NCI-H2196 treated with DMSO at 0.1 percent for 48 hours (cell line): ENCODE measurements at regions not wholly inside any gene's neighbourhood (a gene's known extent, or its start where the extent isn't known, plus 50 kb on each side); places are given as distances from the start of the nearest gene placed in this dataset.

Experiments
- DNase-seq: peaks from one replicate; lab custom pipeline; 2025; ENCODE audit not compliant: unreplicated experiment; lab: John Stamatoyannopoulos, UW

- DNase-seq = no peak
Observed at GRCh38 chr1:185515696-185516095, 198.7 kb upstream of the IVNS1ABP start.

- no peak for DNase-seq
Observed at GRCh38 chr1:185514311-185514710, 197.3 kb upstream of the IVNS1ABP start.

DNA sequence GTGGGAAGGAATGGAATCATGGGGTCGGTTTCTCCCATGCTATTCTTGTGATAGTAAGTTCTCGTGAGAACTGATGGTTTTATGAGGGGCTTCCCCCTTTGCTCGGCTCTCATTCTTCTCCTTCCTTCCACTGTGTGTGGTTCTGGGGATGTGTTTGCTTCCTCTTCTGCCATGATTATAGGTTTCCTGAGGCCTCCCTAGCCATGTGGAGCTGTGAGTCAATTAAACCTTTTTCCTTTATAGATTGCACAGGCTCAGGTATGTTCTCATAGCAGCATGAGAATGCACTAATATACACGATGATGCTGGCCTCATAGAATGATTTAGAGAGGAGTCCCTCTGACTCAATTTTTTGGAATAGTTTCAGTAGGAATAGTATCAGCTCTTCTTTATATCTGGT lies 195.4 kb upstream of the IVNS1ABP start:
- no peak for DNase-seq

- no peak for DNase-seq
Observed at GRCh38 chr1:185501099-185501498, 184.1 kb upstream of the IVNS1ABP start.

- DNase-seq = no peak
Observed at GRCh38 chr1:185500001-185500626, 183.1 kb upstream of the IVNS1ABP start.

DNA sequence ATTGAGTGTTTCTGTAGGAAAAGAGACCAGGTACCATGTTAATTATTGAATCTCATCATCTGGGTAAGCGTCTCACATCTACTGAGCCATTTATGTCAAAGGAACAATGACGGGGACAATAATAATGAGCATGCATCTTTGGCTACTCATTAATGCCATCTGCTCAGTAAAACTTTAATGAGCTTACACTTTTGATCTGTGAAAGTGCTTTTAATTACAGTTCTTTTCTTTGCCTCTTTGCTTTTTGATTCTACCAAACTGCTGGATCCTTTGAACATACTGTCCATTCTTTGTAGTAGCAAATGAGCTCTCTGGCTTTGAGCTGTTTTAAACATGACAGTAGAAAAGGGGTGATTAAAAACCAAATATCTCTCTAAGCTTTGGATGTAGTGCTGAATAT lies 181.2 kb upstream of the IVNS1ABP start:
- DNase-seq = no peak

DNA sequence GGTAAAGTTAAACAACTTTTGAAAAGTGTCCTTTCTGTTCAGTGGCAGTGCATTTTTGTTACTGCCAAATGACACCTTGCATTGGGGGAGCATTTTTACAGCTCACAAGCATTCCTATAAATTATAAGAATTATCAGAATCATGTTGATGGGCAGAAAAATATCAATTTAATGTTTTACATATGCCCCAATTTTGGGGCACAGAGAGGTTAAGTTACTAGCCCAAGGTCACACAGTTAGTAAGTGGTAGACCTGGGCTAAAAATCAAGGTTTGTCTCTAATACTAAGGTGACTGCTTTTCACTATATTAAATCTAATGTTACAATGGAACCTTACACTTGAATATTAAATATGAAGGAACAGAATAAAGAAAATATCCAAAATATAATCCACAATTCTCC lies 180.1 kb upstream of the IVNS1ABP start:
- DNase-seq = no peak

GRCh38 chr1:185495898-185496297 lies 178.9 kb upstream of the IVNS1ABP start:
- DNase-seq = no peak

GRCh38 chr1:185495007-185495406 lies 178.0 kb upstream of the IVNS1ABP start:
- DNase-seq = no peak

GRCh38 chr1:185492089-185492825 lies 175.2 kb upstream of the IVNS1ABP start:
- DNase-seq = no peak

DNA sequence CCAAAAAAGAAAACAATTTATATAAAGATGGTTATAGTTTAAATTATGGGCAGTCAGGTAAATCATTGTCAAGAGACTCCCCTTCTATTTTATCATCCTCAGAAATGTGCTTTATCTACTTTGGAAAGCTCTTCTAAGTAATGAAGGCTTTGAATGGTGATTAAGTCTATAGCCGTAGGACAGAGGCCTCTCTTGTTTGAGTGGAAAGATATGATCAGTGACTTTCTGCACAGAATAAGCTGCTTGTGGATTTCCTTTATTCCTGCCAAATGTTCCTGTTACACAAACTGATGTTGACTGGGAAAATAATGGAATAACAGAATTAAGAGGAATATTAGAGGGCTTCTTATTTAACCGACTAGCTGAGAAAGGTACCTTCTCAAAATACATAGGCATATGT lies 174.6 kb upstream of the IVNS1ABP start:
- DNase-seq = no peak

- no peak for DNase-seq
Observed at GRCh38 chr1:185490924-185491323, 173.9 kb upstream of the IVNS1ABP start.

GRCh38 chr1:185489406-185489805 lies 172.4 kb upstream of the IVNS1ABP start:
- DNase-seq = no peak

DNA sequence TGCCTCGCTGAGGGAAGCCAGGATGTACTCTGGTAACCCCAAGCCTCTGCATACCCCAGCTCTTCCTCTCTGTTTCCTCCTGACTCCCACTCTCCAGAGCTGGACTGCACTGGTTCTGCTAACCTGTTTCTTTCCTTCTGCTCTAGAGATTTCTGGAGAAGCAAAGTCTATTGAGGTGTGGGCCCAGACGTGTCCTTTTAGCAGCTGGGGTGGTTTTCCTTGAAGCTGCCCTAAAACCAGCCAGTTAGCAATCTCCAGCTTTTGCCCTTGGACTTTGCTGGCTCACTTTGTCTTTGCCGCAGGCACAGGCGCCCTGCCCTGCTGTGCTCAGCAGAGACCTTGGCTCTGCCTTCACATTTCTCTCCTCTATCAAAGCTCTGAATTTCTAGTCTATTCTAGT lies 171.8 kb upstream of the IVNS1ABP start:
- DNase-seq = no peak

- DNase-seq = no peak
Observed at GRCh38 chr1:185487936-185488335, 170.9 kb upstream of the IVNS1ABP start.

DNA sequence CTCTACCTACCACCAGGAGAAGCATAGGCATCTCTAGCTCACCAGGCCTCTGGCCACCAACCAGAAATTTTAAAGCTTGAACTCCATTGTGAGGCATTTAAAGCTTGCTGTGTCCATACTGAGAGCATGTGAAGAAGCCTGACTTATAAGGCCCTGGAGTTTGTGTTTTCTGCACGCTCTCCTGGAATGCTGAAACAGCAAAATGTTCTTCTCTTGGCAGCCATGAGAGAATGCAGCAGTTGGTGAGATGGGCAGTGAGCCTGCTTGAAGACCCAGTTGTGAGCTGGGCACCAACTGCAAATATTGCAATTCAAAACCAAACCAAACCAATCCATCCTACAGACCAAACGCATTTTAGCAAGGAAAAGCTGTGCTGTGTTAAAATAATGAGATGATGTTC lies 170.0 kb upstream of the IVNS1ABP start:
- DNase-seq = no peak

DNA sequence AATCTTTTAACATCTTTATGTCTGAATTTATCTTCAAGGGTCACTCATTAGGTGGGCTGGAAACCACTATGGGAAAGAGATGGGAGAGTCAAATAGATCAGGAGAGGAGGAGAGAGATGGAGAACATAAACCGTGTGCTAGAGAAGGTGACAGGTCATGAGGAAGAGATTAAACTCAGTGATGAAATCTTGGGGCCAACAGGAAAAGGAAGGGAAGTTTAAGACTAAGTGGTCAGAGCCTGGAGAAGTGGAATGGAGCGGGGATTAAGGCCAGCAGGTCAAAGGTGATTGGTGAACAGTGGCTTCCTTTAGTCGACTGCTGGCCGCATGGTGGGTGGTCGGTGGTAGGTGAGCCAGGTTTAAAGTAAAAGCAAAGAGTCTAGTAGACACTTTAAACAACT lies 169.3 kb upstream of the IVNS1ABP start:
- DNase-seq = no peak

DNA sequence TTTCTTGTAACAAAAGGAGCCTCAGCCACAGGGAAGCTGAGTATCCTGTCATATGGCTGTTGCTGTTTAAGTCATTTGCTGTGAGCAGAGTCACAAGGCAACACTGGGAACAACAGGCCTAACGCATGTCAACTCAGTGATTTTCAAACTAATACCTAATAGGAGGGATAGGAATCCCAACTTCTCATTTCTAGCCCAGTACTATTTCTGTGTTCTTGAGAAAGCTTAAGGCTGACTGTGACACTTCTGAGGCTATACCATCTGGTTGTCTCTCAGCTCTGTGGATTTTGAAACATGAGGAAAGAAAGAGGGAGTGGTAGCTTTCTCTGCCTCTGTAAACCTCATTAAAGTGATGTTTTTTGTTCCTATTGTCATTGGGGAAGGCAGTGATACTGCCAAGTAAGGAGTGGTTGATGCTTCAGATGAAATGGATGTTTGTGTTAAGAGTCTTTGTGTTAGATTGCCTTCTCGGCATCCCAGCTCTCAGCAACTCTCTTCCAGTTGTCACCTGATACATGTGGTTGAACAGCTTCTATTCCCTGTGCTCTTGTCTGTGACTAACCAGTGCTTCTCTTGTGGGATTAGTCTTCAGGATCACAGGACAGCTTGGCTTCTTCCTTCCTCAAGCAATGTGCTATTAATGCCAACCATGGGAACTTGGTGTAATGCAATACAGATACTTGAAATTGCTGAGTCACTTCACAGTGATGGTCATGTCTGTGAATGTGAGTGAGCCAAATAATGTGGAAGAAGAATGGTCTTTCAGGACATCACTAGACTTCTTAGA lies 166.8 kb upstream of the IVNS1ABP start:
- peak; percentile 73 for DNase-seq

GRCh38 chr1:185483217-185483616 lies 166.2 kb upstream of the IVNS1ABP start:
- no peak for DNase-seq

DNA sequence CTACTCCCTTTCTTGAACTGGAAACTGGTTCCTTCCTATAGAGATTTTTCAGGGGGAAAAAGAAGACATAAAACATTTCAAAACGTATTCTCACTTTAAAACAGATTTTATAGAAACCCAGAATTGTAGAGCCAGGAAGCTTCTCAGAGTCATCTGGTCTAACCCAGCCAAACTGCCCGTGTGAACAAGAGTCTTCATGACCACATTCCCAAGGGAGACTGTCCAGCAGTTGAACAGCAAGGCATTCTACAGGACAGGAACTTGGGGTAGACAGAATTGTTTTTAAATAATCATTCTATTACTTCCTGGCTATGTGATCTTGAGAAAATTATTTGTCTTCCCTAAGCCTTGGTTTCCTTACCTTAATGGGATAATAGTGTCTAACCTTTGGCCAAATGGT lies 163.5 kb upstream of the IVNS1ABP start:
- DNase-seq = no peak

GRCh38 chr1:185479796-185480195 lies 162.8 kb upstream of the IVNS1ABP start:
- no peak for DNase-seq

GRCh38 chr1:185478877-185479276 lies 161.8 kb upstream of the IVNS1ABP start:
- DNase-seq = no peak
